OCI-LY3 (cell line): ENCODE measurements at regions not wholly inside any gene's neighbourhood (a gene's known extent, or its start where the extent isn't known, plus 50 kb on each side); places are given as distances from the start of the nearest gene placed in this dataset.

ENCODE experiments used
- H2AFZ ChIP-seq: fragments of 200-600, 300-600 bp; shearing (Covaris generic); 2 replicates; pipeline ENCODE4 v1.6.0; 2014; ENCODE audit warnings: antibody characterized with exemption, low read depth, low read length
- H3K27ac ChIP-seq: fragments of 200-600, 300-600 bp; sonication (generic); 2 replicates; pipeline ENCODE4 v1.5.1; 2014; ENCODE audit warnings: mild to moderate bottlenecking, low read length, moderate library complexity, mixed read lengths
- H3K27me3 ChIP-seq: fragments of 200-600, 300-600 bp; sonication (generic); 2 replicates; pipeline ENCODE4 v1.6.1; 2014; ENCODE audit warnings: low read depth, low read length, mixed read lengths
- H3K36me3 ChIP-seq: fragments of 200-600, 300-600 bp; sonication (generic); replicated peaks from 2 replicates; pipeline ENCODE3; 2014; ENCODE audit warnings: low read depth, low read length, mixed read lengths
- H3K4me1 ChIP-seq: fragments of 300-600, 200-600 bp; sonication (generic); 2 replicates; pipeline ENCODE4 v1.6.1; 2014; ENCODE audit warnings: low read length, mixed read lengths
- H3K4me2 ChIP-seq: fragments of 200-600, 300-600 bp; sonication (generic); 2 replicates; pipeline ENCODE4 v1.6.1; 2014; ENCODE audit warnings: low read length, mixed read lengths
- H3K4me3 ChIP-seq: fragments of 300-600, 200-600 bp; sonication (generic); 2 replicates; pipeline ENCODE4 v1.5.1; 2014; ENCODE audit warnings: antibody characterized with exemption, mild to moderate bottlenecking, low read length, moderate library complexity
- H3K79me2 ChIP-seq: fragments of 300-600, 200-600 bp; shearing (Covaris generic); 2 replicates; pipeline ENCODE4 v1.6.1; 2014; ENCODE audit warnings: mild to moderate bottlenecking, low read length, mixed read lengths
- H3K9ac ChIP-seq: fragments of 300-600, 200-600 bp; shearing (Covaris generic); 2 replicates; pipeline ENCODE4 v1.6.0; 2014; ENCODE audit warnings: mild to moderate bottlenecking, low read length, moderate library complexity
- H3K9me3 ChIP-seq: fragments of 200-600, 300-600 bp; shearing (Covaris generic); 2 replicates; pipeline ENCODE4 v1.6.1; 2014; ENCODE audit warnings: low read length, mixed read lengths; ENCODE audit not compliant: insufficient read depth
- H4K20me1 ChIP-seq: fragments of 200-600, 300-600 bp; sonication (generic); 2 replicates; pipeline ENCODE4 v1.6.1; 2016; ENCODE audit warnings: low read length, mixed read lengths; ENCODE audit not compliant: insufficient read depth
- EZH2phosphoT487 ChIP-seq: fragments of 200-600 bp; shearing (Covaris generic); IDR thresholded peaks from 2 replicates; pipeline ENCODE4 v1.6.1; 2018; ENCODE audit warnings: antibody characterized with exemption, mixed run types, low read depth
- TF ChIP-seq, protein P1 (sequence below): fragments of 200-600, 300-600 bp; sonication (generic); IDR thresholded peaks from 2 replicates; pipeline ENCODE4 v1.5.1; 2014; ENCODE audit warnings: antibody characterized with exemption, low read length, low read depth

DNA sequence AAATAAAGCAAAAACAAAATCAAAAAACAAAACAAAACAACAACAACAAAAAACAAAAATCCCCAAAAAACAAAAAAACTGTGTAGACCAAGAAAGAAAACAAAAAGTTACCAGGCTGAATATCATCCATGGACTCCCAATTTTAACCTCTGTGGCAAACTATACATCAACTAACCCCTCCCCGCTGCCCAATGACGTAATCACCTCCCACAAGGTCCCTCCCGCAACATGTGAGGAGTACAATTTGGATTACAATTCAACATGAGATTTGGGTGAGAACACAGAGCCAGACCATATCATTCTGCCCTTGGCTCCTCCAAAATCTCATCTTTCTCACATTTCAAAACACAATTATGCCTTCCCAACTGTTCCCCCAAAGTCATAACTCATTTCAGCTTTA is 179.8 kb downstream of the DERA start:
- Histone ChIP-seq H3K79me2 (no peaks in the 10 kb centered on the region), H3K9me3 (no peaks in the 10 kb centered on the region), H2AFZ (no peak overlapping the region), H3K4me1 (no peaks in the 10 kb centered on the region), H4K20me1 (no peaks in the 10 kb centered on the region), H3K4me3 (no peak overlapping the region), H3K27ac (no peak overlapping the region), H3K9ac (no peak overlapping the region), H3K27me3 (no peaks in the 10 kb centered on the region), H3K36me3 (no peaks in the 10 kb centered on the region), H3K4me2 (no peak overlapping the region)
- TF ChIP-seq, protein P1, sequence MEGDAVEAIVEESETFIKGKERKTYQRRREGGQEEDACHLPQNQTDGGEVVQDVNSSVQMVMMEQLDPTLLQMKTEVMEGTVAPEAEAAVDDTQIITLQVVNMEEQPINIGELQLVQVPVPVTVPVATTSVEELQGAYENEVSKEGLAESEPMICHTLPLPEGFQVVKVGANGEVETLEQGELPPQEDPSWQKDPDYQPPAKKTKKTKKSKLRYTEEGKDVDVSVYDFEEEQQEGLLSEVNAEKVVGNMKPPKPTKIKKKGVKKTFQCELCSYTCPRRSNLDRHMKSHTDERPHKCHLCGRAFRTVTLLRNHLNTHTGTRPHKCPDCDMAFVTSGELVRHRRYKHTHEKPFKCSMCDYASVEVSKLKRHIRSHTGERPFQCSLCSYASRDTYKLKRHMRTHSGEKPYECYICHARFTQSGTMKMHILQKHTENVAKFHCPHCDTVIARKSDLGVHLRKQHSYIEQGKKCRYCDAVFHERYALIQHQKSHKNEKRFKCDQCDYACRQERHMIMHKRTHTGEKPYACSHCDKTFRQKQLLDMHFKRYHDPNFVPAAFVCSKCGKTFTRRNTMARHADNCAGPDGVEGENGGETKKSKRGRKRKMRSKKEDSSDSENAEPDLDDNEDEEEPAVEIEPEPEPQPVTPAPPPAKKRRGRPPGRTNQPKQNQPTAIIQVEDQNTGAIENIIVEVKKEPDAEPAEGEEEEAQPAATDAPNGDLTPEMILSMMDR: no peak
- no peak for TF ChIP-seq EZH2phosphoT487

DNA sequence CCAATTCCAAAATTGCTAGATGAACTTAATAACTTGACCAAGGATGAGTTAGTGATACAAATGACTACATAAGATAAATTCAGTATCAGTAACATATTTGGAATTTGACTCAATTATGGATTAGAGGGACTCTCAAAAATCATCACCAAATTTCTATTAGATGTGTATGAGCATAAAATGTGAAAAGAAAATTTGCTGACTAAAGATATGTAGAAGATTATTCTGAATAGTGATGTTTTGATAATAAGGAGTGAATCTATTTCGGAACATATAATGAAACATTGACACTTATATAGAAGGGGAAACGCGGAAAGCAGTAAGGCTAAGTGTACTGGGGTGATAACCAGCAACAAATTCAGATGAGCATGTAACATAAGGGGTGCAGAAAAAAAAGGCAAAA is 177.3 kb downstream of the DERA start:
- Histone ChIP-seq H3K9ac (no peak overlapping the region), H3K27me3 (no peaks in the 10 kb centered on the region), H3K27ac (no peak overlapping the region), H3K4me2 (no peak overlapping the region), H3K36me3 (no peaks in the 10 kb centered on the region), H3K9me3 (no peaks in the 10 kb centered on the region), H3K4me3 (no peak overlapping the region), H2AFZ (no peak overlapping the region), H4K20me1 (no peaks in the 10 kb centered on the region), H3K4me1 (no peaks in the 10 kb centered on the region), H3K79me2 (no peaks in the 10 kb centered on the region)
- TF ChIP-seq, protein P1: no peak
- TF ChIP-seq EZH2phosphoT487: no peak
